Keratinocyte (primary cell): ENCODE measurements at regions not wholly inside any gene's neighbourhood (a gene's known extent, or its start where the extent isn't known, plus 50 kb on each side); places are given as distances from the start of the nearest gene placed in this dataset.

Experiments used
- DNase-seq: peaks from one replicate; pipeline ENCODE4 v3.0.0-alpha.2; 2011; ENCODE audit warnings: low read depth, missing footprints, low spot score
- FAIRE-seq: peaks from 2 replicates; lab custom pipeline; 2011; peaks lifted over from hg19 to GRCh38; lab: Jason Lieb, UNC
- H2AFZ ChIP-seq: 2 replicates; pipeline ENCODE4 v1.6.0; 2012; ENCODE audit warnings: low read length, control low read depth, inconsistent platforms; ENCODE audit not compliant: control insufficient read depth
- H3K27ac ChIP-seq: 2 replicates; pipeline ENCODE4 v1.5.1; 2011; ENCODE audit warnings: low read length; ENCODE audit not compliant: control insufficient read depth, insufficient read depth
- H3K27me3 ChIP-seq: 3 replicates; pipeline ENCODE4 v1.6.0; 2011; ENCODE audit warnings: low read length; ENCODE audit not compliant: control insufficient read depth, insufficient read depth; ENCODE audit errors: extremely low read depth
- H3K36me3 ChIP-seq, 2 experiments: 2 replicates in 1 of 2; 3 replicates in 1 of 2; pipeline ENCODE4 v1.5.1; 2011; ENCODE audit warnings: low read length in 2 of 2, mild to moderate bottlenecking in 1 of 2; ENCODE audit not compliant: control insufficient read depth in 2 of 2, insufficient read depth in 2 of 2; ENCODE audit errors: extremely low read depth in 1 of 2
- H3K4me1 ChIP-seq: 3 replicates; pipeline ENCODE4 v1.5.1; 2011; ENCODE audit warnings: low read length; ENCODE audit not compliant: control insufficient read depth, insufficient read depth; ENCODE audit errors: extremely low read depth
- H3K4me2 ChIP-seq: 3 replicates; pipeline ENCODE4 v1.6.0; 2011; ENCODE audit warnings: low read depth, low read length; ENCODE audit not compliant: control insufficient read depth, insufficient read depth; ENCODE audit errors: extremely low read depth
- H3K4me3 ChIP-seq, 3 experiments: fragments of 200-600 bp in 1 of 3; sonication (generic) in 1 of 3; 2 replicates in 2 of 3; 3 replicates in 1 of 3; pipeline ENCODE4 v1.5.1; 2011 to 2016; ENCODE audit warnings: low read length in 3 of 3, mild to moderate bottlenecking in 3 of 3, control low read depth in 2 of 3, inconsistent platforms in 1 of 3, low read depth in 1 of 3, mixed read lengths in 1 of 3, mixed run types in 1 of 3, moderate library complexity in 1 of 3; ENCODE audit not compliant: control insufficient read depth in 2 of 3, insufficient read depth in 2 of 3; ENCODE audit errors: extremely low read depth in 1 of 3
- H3K79me2 ChIP-seq: 2 replicates; pipeline ENCODE4 v1.6.0; 2012; ENCODE audit warnings: low read length; ENCODE audit not compliant: control insufficient read depth, insufficient read depth
- H3K9ac ChIP-seq: 3 replicates; pipeline ENCODE4 v1.6.0; 2011; ENCODE audit warnings: low read length; ENCODE audit not compliant: control insufficient read depth, insufficient read depth; ENCODE audit errors: extremely low read depth
- H3K9me1 ChIP-seq: 3 replicates; pipeline ENCODE4 v1.6.0; 2011; ENCODE audit warnings: low read length; ENCODE audit not compliant: control insufficient read depth, insufficient read depth; ENCODE audit errors: extremely low read depth
- H3K9me3 ChIP-seq: 2 replicates; pipeline ENCODE4 v1.5.1; 2012; ENCODE audit warnings: low read depth, low read length; ENCODE audit not compliant: control insufficient read depth
- H4K20me1 ChIP-seq: 3 replicates; pipeline ENCODE4 v1.6.0; 2011; ENCODE audit warnings: low read length; ENCODE audit not compliant: control insufficient read depth, insufficient read depth; ENCODE audit errors: extremely low read depth
- CTCF ChIP-seq, 3 experiments: IDR thresholded peaks in 1 of 3; conservative IDR thresholded peaks in 1 of 3; optimal IDR thresholded peaks in 1 of 3; 2 replicates in 2 of 3; 3 replicates in 1 of 3; pipeline versions ENCODE3 to v1.5.1; 2011; ENCODE audit warnings: low read length in 3 of 3, mild to moderate bottlenecking in 3 of 3, moderate library complexity in 2 of 3, control low read depth in 1 of 3, inconsistent platforms in 1 of 3; ENCODE audit not compliant: insufficient read depth in 2 of 3; ENCODE audit errors: extremely low read depth in 1 of 3
- EZH2 ChIP-seq: IDR thresholded peaks from one replicate; pipeline ENCODE4 v1.6.1; 2012; ENCODE audit warnings: inconsistent platforms, mild to moderate bottlenecking, low read length, moderate library complexity
- dilution Hi-C: fragments of 300-500 bp; cut with MboI; formaldehyde crosslinking; loops from one replicate; pipeline ENCODE4 v1.7.0; 2020; ENCODE audit warnings: low sequenced_read_pairs; ENCODE audit not compliant: extremely low pct_ligation_motif_present

- H3K4me2 ChIP-seq, result no peak overlapping the region
- DNase-seq (no peak), FAIRE-seq (no peak)
- dilution Hi-C loops, result no loop called here
- TF ChIP-seq EZH2, result no peak
- TF ChIP-seq CTCF (optimal IDR thresholded peaks at IDR 0.05 in 1 of 3, IDR thresholded peaks at IDR 0.05 in 1 of 3, conservative IDR thresholded peaks at IDR 0.05 in 1 of 3; ENCODE audit: extremely low read depth in 1 of 3, insufficient read depth in 2 of 3, low read length in 3 of 3), result no peak
- H3K27ac ChIP-seq, result no peak overlapping the region
- no peak overlapping the region for H3K9ac ChIP-seq
- peaks cover 5% of the 10 kb centered on the region for H3K27me3 ChIP-seq
- H2AFZ ChIP-seq, result no peak overlapping the region
- H3K9me1 ChIP-seq, result no peaks in the 10 kb centered on the region
- no peak overlapping the region for H3K4me3 ChIP-seq
- no peaks in the 10 kb centered on the region for H3K79me2 ChIP-seq
- no peaks in the 10 kb centered on the region for H3K4me1 ChIP-seq
- H4K20me1 ChIP-seq, result no peaks in the 10 kb centered on the region
- H3K36me3 ChIP-seq, result no peaks in the 10 kb centered on the region
- peaks cover 2% of the 10 kb centered on the region for H3K9me3 ChIP-seq
Observed at GRCh38 chr3:127105587-127105986, 87.3 kb upstream of the PRR23E start.

GRCh38 chr3:127106053-127106452 lies 86.9 kb upstream of the PRR23E start:
- Histone ChIP-seq H2AFZ (no peak overlapping the region), H3K36me3 (no peaks in the 10 kb centered on the region), H3K4me2 (no peak overlapping the region), H3K9me1 (no peaks in the 10 kb centered on the region), H3K79me2 (no peaks in the 10 kb centered on the region), H3K9ac (no peak overlapping the region), H3K27me3 (peaks cover 5% of the 10 kb centered on the region), H3K9me3 (peaks cover 2% of the 10 kb centered on the region), H3K4me3 (no peak overlapping the region), H3K4me1 (no peaks in the 10 kb centered on the region), H3K27ac (no peak overlapping the region), H4K20me1 (no peaks in the 10 kb centered on the region)
- FAIRE-seq (no peak), DNase-seq (no peak)
- TF ChIP-seq EZH2 (no peak), CTCF (optimal IDR thresholded peaks at IDR 0.05 in 1 of 3, IDR thresholded peaks at IDR 0.05 in 1 of 3, conservative IDR thresholded peaks at IDR 0.05 in 1 of 3; ENCODE audit: extremely low read depth in 1 of 3, insufficient read depth in 2 of 3, low read length in 3 of 3) (no peak)
- dilution Hi-C loops, result no loop called here
